GM19239 (cell line): ENCODE measurements at regions not wholly inside any gene's neighbourhood (a gene's known extent, or its start where the extent isn't known, plus 50 kb on each side); places are given as distances from the start of the nearest gene placed in this dataset.

Experiments used
- DNase-seq: peaks from one replicate; pipeline ENCODE4 v3.0.0; 2011; ENCODE audit warnings: low spot score; ENCODE audit not compliant: insufficient read length
- FAIRE-seq: peaks from 2 replicates; lab custom pipeline; 2011; peaks lifted over from hg19 to GRCh38; lab: Jason Lieb, UNC

GRCh38 chr6:1126036-1126435 lies 185.9 kb upstream of the FOXQ1 start:
- DNase-seq (no peak), FAIRE-seq (no peak)

- no peak for FAIRE-seq
- no peak for DNase-seq
These were observed 186.6 kb upstream of the FOXQ1 start for GRCh38 chr6:1125297-1125696.

DNA sequence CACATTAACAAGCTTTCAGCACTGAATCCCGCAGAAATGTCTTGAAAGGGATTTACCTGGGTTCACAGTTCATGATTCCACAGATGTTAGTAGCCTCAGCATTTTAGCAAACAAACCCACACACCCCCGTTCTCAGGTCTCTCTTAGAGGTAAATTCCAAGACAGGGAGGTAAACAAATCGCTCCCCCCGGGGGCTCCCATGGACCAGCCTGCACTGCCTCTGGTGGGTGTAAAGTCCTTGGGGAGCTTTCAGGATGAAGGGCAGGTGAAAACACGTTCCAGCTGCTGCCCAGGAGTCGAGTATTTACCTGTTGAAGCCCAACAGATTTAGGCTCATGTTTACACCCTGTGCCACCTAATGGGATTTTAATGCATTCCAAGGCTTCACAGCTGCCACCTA lies 187.0 kb upstream of the FOXQ1 start:
- no peak for FAIRE-seq
- DNase-seq = no peak

DNA sequence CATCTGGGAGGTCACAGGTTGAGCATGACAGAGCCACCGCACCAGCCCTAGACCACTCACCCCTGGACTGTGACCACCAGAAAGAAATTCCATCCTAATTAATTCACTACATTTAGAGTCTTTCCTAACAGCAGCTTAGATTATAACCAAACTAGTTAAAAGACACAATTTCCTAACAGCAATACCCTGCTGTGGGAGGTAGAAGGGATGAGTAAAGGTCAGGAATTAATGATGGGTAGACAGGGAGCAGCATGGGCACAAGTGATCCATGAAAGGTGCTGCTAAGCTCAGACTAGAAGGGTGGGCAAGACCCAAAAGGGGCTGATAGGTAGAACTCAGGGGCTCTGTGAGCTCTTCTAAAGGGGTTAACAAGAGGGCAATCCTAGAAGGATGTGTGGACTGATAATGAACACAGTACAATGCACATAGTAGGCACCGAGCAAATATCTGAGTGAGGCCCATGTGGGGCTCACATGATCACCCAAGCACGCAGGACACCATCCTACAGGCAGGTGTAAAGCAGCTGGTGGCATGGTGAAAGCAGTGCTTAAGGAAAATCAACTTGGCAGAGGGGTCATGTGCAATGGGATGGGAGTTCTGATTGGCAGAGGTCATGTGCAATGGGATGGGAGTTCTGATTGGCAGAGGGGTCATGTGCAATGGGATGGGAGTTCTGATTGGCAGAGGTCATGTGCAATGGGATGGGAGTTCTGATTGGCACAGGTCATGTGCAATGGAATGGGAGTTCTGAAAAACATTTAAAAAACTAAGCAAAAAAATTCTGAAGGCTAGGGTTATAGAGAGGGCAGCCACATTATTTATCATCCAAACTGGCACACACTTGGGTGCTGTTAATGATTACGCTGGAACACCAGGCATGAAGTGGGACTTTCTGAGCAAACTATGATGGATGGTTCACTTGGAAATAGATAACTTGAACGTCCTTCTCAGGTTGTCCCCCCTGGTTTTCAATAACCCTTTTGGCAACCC lies 188.2 kb upstream of the FOXQ1 start:
- DNase-seq (no peak), FAIRE-seq (no peak)

GRCh38 chr6:1122083-1122482 lies 189.8 kb upstream of the FOXQ1 start:
- no peak for FAIRE-seq
- no peak for DNase-seq

- FAIRE-seq (no peak), DNase-seq (no peak)
These were observed 193.6 kb upstream of the FOXQ1 start for GRCh38 chr6:1118287-1118647.

GRCh38 chr6:1117530-1118286 lies 194.2 kb upstream of the FOXQ1 start:
- no peak for FAIRE-seq
- no peak for DNase-seq

GRCh38 chr6:1116149-1116548 lies 195.7 kb upstream of the FOXQ1 start:
- FAIRE-seq (no peak), DNase-seq (no peak)

DNA sequence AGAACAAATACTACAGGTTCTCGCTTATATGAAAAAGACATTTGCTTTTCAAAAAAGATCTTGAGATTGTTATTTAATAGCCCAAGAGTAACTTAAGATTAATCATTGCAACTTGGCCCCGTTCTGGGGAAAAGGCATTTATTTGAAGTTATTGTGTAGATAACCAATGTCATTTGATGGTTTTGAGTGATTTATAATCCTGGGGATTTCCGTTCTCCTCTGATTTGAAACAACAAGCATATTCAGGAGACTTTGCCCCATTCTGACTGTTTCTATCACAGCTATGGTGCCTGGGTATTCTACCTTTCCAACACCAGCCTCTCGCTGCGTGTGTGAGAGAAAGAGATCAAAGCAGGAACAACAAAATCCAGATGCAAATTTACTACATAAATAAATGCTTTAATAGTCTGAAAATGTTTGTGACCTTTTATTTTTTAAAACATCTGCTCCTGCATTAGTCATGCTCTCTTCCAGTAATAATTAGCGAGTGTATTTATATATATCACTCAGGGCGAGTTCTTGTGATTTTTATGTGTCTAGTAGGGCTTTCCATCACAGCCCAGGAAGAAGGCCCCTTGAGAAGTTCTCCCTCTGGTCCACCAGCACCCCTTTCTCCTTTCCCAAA lies 197.9 kb upstream of the FOXQ1 start:
- FAIRE-seq (no peak), DNase-seq (no peak)

GRCh38 chr6:1111361-1111760 lies 200.5 kb upstream of the FOXQ1 start:
- FAIRE-seq (no peak), DNase-seq (no peak)

GRCh38 chr6:1110941-1111349 lies 201.0 kb upstream of the FOXQ1 start:
- no peak for FAIRE-seq
- no peak for DNase-seq

DNA sequence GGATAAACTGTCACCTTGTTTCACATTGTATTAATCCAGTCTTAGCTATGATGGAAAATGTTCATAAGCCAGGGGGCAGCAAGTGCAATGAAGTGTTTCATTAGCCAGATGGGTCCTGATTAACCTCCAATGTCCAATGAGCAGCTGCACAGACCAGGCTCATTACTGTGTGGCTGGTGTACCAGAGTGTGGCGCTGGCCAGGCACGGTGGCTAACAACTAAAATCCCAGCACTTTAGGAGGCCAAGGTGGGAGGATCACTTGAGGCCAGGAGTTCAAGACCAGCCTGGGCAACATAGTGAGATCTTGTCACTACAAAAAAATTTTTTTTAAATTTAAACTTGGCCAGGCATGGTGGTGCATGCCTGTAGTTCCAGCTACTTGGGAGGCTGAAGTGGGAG lies 201.7 kb upstream of the FOXQ1 start:
- FAIRE-seq (no peak), DNase-seq (no peak)

DNA sequence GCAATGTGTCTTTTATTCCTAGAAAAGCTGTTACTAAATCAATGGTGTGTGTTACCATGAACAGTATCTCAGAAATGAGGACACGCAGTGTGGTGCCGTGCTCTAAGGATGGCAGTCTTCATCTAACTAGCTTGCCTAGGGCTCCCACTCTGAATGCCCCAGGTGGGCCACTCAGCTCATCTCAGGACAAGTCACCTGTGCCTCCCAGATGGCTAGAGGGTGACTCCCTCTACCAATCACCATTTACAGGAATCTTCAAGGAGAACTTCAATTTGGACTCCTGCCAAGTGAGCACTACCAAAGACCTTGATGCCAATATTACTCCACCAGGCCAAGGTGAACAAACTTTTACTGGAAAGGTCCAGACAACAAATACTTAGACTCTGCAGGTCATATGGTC lies 202.8 kb upstream of the FOXQ1 start:
- no peak for DNase-seq
- FAIRE-seq = no peak

GRCh38 chr6:1108198-1108597 lies 203.7 kb upstream of the FOXQ1 start:
- DNase-seq = no peak
- FAIRE-seq = no peak

GRCh38 chr6:1107578-1107977 lies 204.3 kb upstream of the FOXQ1 start:
- FAIRE-seq (no peak), DNase-seq (no peak)

- DNase-seq (no peak), FAIRE-seq (no peak)
These were observed 206.0 kb upstream of the FOXQ1 start for GRCh38 chr6:1105833-1106400.

GRCh38 chr6:1104988-1105670 lies 206.8 kb upstream of the FOXQ1 start:
- DNase-seq (no peak), FAIRE-seq (no peak)

GRCh38 chr6:1103945-1104623 lies 207.8 kb upstream of the FOXQ1 start:
- FAIRE-seq (no peak), DNase-seq (no peak)

DNA sequence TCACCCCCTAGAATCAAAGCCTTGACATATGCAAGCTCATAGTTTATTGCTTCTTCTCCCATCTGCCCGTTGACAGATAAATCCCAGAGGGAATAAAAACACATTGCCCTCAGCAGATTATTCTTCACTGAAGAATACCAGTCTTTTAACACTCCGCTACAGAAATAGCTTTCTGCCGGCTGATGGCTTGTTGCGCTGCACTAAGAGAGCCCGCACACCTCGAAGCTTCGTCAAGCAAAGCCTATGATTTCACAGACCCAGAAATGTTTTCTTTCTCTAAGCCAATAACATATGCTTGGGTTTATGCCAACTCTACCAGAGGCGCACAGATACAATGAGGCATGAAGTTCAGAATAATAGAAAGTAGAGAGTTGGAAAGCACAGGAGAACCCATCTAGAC lies 208.9 kb upstream of the FOXQ1 start:
- FAIRE-seq (no peak), DNase-seq (no peak)

DNA sequence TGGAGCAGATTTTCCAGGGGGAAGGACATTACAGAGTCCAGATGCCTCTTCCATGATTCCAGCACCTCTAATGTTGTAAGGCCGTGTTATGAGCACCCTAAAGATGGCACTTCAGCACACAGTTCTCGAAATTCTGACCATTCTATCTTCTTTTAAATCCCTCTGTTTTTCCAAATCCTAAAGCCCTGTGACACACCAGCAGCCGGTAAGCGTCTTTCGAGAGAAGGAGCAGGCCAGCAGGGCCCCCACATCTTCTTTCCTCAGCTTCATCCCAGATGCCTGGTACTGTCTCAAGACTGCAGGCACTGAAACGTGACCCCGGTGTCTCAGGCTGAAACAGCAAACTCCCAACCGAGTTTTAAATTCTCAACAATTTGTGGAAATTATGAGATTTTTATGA lies 211.6 kb upstream of the FOXQ1 start:
- DNase-seq (no peak), FAIRE-seq (no peak)
